Stimulated activated naive CD4-positive, alpha-beta T cell treated with Interleukin-2 at 50 U/mL for 16 hours (primary cell): ENCODE measurements at regions not wholly inside any gene's neighbourhood (a gene's known extent, or its start where the extent isn't known, plus 50 kb on each side); places are given as distances from the start of the nearest gene placed in this dataset.
"Not testable (repeated sequence)": the region's sequence is repeated elsewhere in the genome, so short reads cannot be mapped to it uniquely, and the experiment has no call there.

Experiments
- DNase-seq: peaks from one replicate; lab custom pipeline; 2025; lab: John Stamatoyannopoulos, UW

DNA sequence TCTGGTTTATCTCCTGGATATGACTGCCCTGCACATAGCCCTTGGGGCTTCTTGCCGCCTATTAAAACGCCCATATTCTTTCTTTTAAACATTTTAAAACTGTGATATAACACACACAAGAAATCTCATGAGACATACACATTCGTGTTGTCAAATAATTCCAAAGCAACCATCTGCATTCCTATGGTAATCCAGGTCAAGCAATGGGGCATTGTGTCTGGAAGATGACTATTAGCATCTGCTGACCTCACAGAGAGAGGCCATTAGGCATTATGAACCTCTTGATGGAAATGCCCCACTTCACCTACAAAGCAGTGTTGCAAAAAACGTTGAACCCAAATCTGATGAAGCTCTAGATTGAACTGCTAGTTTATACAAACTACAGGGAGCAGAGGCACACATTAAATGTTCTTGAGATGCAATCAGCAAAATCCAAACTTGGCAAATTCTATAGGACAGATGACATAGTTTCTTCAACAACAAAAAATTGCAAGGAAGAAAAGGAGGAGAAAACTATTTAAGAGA is 513.8 kb upstream of the CCDC196 start:
- no peak for DNase-seq

DNA sequence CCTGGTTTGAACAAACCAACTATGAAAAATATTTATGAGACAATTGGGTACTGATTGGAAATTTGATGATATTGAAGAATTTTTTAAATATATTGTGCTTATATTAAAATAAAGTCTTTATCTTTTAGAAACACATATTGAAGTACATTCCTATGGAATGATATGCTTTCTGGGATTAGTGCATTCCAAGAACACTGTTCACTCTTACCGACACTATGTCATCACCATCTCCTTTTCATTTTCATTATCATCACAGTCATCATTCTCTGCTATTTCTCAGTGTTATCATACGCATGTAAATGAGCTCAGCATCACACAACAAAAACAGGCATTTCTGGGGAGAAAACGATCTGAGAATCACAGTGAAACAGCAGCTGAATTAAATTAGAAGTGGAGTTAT is 513.3 kb upstream of the CCDC196 start:
- no peak for DNase-seq

DNA sequence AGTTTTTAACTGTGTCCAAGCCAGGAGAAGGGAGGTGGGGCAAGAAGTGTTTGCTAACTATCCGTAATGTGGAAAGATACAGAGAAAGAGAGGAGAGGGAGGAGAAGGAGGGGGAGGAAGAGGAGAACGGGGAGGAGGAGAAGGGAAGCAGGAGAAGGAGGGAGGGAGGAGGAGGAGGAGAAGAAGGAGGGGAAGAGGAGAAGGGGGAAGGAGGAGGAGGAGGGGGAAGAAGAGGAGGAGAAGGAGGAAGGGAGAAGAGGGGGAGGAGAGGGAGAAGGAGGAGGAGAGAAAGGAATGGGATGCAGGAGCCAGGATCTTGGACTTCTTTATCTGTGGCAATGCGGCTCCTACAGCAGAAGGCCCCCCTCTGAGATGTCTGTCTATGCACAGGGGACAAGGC is 510.3 kb upstream of the CCDC196 start:
- no peak for DNase-seq

DNA sequence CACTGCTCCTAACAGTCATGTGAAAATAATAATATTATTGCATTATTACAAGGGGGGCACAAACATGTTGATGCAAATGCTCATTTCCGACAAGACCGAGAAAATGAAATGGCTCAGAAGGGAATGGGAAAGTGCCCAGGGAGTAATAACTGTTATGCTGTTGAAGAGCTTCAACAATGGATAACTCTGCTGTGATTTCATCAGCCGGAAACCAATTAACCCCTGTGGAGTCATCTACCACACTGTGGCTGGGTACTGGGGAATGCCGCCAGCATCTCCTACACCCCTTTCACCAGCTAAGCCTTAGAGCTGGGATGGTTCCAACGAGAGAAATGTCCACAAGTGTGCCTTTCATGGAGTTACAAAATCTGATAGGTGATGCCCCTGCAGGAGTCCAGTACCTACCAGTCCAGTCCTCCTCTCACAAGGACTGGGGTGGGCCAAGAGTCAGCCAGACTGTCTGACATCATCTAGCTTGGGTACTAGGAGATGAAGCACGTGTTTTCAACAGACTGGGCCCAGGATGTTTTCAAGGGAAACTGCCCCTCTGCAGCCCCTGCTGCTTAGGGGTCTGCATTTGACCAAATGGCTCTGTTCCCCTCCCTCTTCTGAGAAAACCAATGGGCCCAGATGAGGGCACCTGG is 509.3 kb upstream of the CCDC196 start:
- DNase-seq: no peak

DNA sequence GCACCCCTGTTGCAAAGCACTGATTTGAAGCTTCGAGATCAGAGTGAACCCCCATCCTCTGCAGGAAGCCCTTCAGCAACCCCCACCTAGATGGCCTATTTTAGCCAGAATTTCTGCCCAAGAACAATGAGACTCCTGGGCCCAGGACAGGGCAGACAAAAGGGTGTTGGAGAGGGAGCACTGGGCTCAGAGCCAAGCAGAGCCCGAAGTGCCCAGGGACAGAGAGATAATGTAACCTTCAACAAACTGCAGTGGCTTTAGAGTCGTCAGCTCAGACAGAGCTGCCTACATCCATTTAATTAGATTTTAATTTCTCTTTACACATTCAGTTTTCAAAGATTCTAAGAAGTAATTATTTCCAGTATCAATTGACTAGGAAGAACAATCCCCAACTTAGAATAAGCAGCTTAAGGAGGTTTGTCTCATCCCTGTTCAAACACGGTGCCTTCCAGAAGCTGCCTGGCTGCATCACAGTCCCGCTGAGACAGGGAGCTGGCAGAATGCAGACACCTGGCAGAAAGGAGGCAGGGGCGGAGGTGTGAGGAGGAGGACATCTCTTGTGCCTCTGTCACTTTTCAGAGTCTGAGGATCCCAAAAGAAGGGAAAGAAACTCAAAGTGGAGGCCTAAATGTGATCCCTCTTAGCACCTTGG is 504.9 kb upstream of the CCDC196 start:
- DNase-seq: no peak

DNA sequence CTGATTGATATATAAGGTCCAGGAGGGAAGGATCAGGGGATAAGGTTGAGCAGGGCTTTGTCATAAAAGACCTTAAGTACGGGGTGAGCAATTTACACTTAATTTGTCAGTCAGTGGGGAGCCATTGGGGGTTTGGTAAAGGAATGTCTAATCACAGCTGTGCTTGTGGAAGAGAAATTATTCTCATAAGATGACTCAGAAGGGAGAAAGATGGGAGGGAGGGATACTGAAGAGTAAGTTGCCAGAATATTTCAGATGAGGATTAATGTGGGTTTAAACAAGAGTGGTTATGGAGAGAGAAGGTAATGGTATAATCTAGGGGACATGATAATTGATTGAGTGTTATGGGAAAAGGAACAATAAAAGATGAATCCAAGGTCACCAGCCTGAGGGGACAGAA is 500.1 kb upstream of the CCDC196 start:
- no peak for DNase-seq

DNA sequence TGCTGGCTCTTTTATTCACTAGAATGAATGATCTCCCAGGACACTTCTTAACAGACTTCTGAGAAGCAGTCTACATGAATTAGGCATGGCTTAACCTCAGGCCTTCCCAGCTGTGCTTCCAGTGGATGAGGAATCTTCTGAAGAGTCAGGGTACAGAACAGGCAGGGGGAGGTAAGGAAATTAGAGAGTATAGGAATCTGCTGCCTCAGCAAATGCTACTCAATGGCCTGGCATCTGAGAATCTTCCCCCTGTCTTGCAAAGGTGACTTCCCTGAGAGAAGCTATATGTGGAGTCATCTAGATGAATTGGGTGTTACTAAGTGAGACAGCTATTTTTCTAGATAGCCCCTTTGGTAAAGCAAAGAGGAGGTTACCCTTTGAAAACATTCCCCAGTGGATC is 496.2 kb upstream of the CCDC196 start:
- no peak for DNase-seq

DNA sequence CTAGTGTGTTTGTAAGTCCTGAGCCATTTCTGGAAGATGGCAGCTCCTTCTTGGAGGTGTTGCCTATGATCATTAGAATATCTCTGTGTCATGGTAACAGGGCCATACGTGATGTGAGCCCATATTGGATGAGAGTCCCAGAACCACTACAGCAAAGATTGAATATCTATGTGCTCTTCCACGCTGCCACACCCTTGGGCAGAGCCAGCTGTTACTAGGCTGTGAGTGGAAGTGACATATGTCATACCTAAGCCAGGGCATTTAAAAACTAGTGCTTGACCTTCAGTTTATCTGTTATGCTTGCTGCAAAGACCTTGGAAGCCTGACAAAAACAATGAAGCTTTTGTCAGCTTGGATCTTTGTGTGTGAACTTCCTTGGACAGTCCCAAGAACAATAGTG is 495.1 kb upstream of the CCDC196 start:
- no peak for DNase-seq

DNA sequence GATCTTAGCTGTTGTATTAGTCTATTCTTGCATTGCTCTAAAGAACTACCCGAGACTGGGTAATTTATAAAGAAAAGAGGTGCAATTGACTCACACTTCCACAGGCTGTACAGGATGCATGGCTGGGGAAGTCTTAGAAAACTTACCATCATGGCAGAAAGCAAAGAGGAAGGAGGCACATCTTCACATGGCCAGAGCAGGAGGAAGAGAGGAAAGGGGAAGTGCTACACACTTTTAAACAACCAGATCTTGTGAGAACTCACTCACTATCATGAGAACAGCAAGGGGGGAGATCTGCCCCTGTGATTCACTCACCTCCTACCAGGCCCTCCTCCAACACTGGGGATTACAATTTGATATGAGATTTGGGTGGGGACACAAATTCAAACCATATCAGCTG is 494.2 kb upstream of the CCDC196 start:
- not testable (repeated sequence) for DNase-seq

DNA sequence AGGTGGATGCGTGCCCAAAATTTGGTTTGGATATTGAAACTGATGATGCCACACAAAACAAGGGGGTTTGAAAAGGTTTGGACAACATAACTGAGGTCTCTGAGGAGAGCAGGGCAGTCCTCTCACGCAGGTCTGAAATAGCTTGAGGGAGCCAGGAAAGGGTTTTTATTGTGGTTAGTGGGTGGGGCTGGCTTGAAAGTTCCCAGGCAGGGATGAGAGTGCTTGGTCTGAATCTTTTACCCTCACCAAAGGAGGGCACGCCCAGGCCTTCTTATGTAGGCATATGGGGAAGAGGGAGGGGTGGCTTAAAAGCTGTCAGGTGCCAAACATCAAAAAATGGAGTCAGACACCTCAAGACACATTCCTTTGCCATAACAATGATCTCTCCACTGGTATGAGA is 493.1 kb upstream of the CCDC196 start:
- DNase-seq: no peak

DNA sequence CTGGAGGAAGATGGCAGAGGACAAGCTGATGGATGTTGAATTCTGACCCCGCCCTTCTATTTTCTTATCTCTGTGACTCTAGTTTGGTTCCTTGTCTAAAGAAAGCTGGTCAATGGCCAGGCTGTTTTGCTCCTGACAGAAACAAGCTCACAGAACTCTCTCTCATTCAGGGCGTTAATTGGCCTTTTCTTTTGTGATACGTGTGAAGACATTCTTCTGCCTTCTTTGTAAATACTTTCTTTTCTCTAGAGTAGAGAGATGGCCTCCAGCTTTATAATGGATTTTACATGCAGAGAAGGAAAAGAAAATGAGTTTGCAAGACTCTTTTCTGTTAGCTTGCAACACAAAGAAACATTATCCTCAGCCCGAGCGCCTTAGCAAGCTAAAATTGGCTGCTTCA is 492.2 kb upstream of the CCDC196 start:
- DNase-seq: no peak

DNA sequence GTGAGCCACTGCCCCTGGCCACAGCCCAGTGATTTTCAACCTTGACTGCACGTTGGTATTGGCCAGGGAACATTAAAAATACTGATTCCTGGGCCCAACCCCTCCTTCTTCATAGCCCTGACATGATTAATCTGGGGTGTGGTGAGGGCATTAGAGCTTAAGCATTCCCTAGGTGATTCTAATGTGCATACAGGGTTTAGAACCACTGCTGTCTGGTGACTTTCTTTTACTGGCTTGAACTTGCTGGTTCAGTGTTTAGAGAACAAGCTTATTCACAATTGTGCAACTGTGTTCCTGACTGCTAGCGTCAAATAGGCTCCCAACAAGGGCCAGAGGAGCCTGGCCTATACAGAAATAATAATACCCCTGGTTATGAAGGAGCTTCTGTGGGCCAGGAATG is 488.8 kb upstream of the CCDC196 start:
- DNase-seq: no peak

DNA sequence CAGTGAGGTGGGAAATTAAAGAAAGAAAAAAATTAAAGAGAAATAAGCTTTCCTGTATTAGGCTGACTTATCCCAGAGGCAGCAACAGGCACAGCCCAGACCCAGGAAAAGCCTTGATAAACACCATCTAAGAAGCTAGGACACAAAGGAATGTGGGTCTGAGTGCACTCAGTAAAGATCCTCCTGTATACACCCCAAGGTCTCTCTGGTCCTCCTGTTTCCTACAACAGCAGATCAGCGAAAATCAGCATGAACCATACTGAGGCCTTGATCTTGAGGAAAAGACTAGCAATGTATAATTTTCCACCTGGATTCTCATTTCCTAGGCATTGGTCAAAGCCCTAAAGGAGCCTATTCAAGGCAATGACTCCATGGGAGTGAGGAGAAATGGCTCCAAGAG is 486.3 kb upstream of the CCDC196 start:
- no peak for DNase-seq

DNA sequence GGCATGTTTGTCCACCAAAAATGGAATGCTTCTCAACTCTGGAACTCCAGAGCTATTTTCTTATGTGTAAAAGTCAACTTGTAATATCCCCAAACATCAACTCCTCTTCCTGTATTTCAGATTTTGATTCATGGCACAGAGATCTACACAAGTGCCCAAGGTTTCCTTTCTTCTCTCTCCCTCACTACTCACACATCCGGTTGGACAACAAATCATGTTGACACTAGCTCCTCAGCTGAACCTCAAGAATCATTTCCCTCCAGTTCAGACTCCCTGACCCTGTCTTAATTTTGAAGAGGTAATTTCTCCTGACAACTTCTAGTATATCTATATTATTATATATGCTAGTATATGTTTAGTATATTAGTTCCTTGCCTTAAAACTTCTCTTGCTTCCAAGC is 485.4 kb upstream of the CCDC196 start:
- DNase-seq: no peak

DNA sequence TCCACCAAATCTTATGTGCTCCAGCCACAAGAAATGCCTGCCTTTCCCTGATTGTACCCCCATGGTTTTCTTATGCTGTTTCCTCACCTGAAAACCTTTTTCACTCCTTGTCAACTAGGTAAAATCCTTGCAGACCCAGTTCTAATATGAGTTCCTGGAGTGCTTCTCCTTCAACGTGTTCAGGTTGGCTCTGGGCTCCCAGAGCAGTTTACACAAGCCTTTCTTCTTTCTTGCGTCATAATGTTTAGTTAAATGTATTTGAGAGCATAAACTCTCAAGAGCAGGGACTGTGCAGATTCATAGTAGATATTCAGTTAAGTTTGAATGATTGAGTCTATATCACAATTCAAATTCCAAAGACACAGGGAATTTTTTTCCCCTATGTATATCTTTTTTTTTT is 484.8 kb upstream of the CCDC196 start:
- no peak for DNase-seq

DNA sequence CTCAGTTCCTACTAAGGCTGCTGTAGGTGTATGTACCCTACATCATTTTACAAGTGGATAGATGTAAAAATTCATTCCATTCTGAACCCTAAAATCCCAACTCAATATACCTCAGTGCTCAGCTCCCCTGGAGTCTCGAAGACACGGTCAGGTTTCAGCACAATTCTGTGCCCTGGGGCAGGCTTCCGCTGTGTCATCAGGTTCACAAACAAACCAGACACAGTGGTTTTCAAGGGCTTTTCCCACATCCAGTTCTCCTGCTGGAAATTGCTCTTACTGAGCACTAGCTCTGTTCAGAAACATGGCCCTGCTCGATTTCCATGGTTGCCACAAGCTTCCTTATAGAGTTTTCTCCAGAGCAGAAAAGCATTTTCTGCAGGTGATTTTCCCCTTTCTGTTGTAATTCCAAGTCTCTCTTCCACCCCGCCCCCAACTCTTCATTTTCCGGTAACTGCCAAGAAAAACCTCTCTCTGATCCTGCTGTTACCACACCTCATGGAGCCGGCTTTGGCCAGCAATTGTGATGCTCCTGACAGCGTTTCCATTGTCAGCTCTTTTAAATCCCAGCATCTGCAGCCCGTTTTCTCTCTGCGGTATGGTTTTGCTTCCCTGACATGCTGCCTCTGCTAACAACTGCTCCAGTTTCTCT is 483.0 kb upstream of the CCDC196 start:
- DNase-seq: no peak

DNA sequence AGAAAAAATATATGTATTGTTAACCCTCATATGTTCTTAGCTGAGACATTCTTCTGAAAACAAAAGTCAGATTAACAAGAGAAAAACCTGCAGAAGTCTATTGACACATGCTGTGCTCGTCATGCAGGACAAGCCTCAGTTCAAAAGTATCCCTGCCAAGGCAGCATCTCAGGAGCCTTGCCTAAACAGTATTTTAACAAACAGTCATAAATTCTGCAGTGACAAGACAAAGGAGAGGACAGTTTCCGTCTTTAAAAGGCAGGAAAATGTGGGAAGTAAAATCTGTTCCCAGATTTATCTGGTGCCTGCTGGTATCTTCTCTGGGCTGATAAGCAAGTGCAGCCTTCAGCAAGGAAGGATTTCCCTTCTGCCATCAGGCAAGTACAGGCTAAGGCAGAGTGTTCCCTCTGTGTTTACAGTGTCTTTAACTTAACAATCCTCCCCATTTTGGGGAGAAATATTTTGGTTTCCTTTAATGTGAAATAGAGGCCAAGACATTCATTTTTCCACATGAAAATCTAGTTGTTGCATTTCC is 480.2 kb upstream of the CCDC196 start:
- no peak for DNase-seq

DNA sequence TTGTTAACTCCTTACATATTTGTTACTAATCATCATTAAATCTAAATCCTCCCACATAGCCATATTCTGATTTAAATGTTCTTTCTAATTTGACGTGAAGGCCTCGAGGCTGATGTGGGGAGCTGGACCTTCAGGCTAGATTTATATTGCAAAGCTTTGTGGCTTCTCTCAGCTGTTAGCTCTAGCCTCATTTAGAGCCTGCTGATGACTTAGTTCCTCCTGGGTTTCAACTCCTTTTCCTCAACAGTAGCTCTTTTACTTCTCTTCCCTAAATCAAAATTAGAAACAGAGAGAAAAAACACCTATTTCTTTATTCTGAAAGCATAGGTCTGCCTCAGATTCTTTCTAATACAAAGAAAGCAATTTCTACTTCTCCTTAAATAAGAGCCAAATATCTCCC is 477.5 kb upstream of the CCDC196 start:
- DNase-seq: no peak

DNA sequence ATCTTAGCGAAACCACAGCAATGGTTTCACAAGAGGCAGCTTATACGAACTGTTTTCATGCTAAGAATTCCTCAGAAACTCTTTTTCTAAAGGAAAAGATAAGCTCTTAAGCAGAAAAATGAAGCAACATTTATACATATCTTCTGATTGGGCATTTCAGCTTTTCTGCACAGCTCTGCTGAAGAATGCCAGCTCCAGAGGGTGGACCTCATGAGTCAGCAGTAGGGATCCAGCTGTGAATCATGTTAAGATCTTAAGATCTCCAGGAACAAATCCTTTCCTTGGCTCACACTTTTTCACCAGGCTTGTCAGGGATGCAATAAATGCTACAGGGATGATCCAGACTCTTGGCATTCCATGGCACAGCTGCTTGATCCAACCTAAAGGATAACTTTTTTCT is 477.1 kb upstream of the CCDC196 start:
- DNase-seq: no peak

DNA sequence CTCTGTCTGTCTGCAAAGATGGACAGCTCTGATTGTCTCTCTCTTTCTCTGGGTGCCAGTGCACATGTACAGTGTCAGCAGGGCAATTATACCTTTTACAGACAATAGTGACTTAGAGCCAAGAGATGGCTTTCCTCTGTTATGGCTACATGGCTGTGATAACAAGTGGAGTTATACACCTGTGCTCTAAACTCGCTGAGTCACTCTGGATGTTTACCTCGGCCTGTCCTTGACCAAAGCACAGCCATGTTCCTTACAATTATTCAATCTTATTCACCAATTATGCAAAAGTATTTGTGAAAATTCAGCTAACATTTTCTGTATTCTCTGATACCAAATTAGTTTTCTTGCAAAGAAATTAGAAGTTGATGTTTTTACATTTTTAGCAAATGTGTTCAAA is 475.5 kb upstream of the CCDC196 start:
- no peak for DNase-seq

DNA sequence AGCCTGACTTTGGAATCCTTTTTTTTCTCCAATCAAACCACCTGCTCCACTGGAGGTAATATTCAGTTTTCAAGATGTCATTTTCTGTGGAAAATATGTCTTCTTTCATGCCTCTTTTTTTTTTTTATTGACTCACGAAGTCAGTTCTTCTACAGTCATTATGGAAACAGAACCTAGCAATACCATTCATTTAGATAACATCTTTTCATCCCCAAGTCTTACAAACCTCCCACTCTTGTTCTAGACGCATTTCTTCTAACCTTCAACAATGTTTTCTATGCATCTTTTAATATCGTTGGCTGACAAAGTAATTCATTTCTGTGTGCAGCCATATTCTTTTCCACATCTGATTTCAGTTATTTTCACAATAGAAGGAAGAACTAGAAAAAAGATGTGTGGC is 474.3 kb upstream of the CCDC196 start:
- DNase-seq: no peak

DNA sequence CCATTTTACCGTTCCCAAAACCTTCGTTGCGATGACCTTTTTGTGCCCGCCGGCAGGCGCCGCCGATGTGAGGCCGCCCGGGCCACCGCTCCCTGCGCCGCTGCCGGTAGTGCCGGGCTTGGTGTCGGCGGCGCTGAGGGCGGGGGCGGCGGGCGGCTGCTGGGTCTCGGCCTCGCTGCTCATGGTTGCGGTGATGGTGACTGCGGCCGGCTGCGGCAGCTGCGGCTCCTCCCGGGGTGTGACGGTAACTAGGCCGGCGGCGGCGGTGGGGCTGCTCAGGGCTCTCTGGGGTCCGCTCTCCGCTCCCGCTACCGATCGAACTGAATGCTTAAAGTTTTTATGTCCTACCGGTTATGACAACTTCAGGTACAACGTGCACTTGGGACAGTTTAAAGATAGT is 472.6 kb upstream of the CCDC196 start:
- DNase-seq: not testable (repeated sequence)

DNA sequence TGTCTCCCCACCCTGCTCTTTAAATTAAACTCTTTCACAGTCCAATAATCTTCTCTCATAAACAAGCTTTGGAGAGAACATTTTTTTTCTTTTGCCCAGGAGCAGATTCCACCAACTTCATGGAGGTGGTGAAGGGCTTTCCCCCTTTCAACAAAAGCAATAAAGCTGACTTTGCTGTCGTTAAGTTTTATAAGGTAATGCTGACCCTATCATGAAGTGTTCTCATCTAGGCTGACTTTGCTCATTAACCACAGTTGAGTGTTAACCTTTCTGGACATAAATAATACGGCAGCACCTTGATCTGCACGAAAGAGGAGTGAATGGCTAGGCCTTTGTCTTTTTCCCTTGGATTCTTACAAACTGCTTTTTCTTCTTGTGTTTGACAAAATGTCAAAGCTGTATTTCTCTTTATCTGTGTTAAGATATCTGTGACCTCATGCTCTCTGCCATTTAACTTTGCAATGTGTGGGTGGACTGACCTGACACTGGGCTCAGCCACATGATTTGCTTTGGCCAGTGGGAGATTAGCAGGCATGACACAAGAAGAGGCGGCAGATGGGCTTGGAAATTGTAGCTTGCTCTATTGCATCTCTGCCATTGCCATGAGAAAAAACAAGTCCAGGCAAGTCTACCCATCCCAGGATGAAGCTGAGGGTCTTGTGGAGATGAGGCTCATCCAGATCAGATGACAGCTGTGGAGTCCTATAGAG is 470.9 kb upstream of the CCDC196 start:
- DNase-seq: no peak
